ENCODE measurements at regions not wholly inside any gene's neighbourhood (a gene's known extent, or its start where the extent isn't known, plus 50 kb on each side); places are given as distances from the start of the nearest gene placed in this dataset.

GRCh38 chr2:780581-780980 lies 103.4 kb upstream of the TMEM18 start:
- no peak for DNase-seq (ENCODE audit: low spot score)

GRCh38 chr2:780002-780401 lies 102.8 kb upstream of the TMEM18 start:
- no peak for DNase-seq (ENCODE audit: low spot score)

GRCh38 chr2:778731-779350 lies 101.6 kb upstream of the TMEM18 start:
- no peak for DNase-seq (ENCODE audit: low spot score)

- DNase-seq (ENCODE audit: low spot score): no peak
These were observed 100.3 kb upstream of the TMEM18 start for GRCh38 chr2:777546-777945.

GRCh38 chr2:777051-777450 lies 99.8 kb upstream of the TMEM18 start:
- DNase-seq (ENCODE audit: low spot score): no peak

- no peak for DNase-seq (ENCODE audit: low spot score)
These were observed 99.3 kb upstream of the TMEM18 start for GRCh38 chr2:776487-776886.

- no peak for DNase-seq (ENCODE audit: low spot score)
These were observed 98.8 kb upstream of the TMEM18 start for GRCh38 chr2:776038-776437.

- no peak for DNase-seq (ENCODE audit: low spot score)
These were observed 97.2 kb upstream of the TMEM18 start for GRCh38 chr2:774436-774835.

GRCh38 chr2:773256-774160 lies 96.3 kb upstream of the TMEM18 start:
- DNase-seq (ENCODE audit: low spot score): no peak

GRCh38 chr2:771538-771937 lies 94.3 kb upstream of the TMEM18 start:
- DNase-seq (ENCODE audit: low spot score): no peak

GRCh38 chr2:770776-771175 lies 93.6 kb upstream of the TMEM18 start:
- DNase-seq (ENCODE audit: low spot score): no peak

GRCh38 chr2:769771-770170 lies 92.6 kb upstream of the TMEM18 start:
- DNase-seq (ENCODE audit: low spot score): no peak

GRCh38 chr2:768451-768850 lies 91.2 kb upstream of the TMEM18 start:
- no peak for DNase-seq (ENCODE audit: low spot score)

GRCh38 chr2:767944-768343 lies 90.7 kb upstream of the TMEM18 start:
- DNase-seq (ENCODE audit: low spot score): no peak

- DNase-seq (ENCODE audit: low spot score): no peak
These were observed 90.2 kb upstream of the TMEM18 start for GRCh38 chr2:767440-767839.

- DNase-seq (ENCODE audit: low spot score): no peak
These were observed 89.0 kb upstream of the TMEM18 start for GRCh38 chr2:766255-766654.

GRCh38 chr2:765369-765768 lies 88.2 kb upstream of the TMEM18 start:
- no peak for DNase-seq (ENCODE audit: low spot score)

GRCh38 chr2:763766-764525 lies 86.7 kb upstream of the TMEM18 start:
- no peak for DNase-seq (ENCODE audit: low spot score)

- no peak for DNase-seq (ENCODE audit: low spot score)
These were observed 85.4 kb upstream of the TMEM18 start for GRCh38 chr2:762646-763045.

- DNase-seq (ENCODE audit: low spot score): no peak
These were observed 84.2 kb upstream of the TMEM18 start for GRCh38 chr2:761384-761783.

- no peak for DNase-seq (ENCODE audit: low spot score)
These were observed 82.8 kb upstream of the TMEM18 start for GRCh38 chr2:760001-760400.

GRCh38 chr2:758073-758820 lies 81.0 kb upstream of the TMEM18 start:
- DNase-seq (ENCODE audit: low spot score): no peak

All from RKO (cell line).